ENCODE measurements at regions not wholly inside any gene's neighbourhood (a gene's known extent, or its start where the extent isn't known, plus 50 kb on each side); places are given as distances from the start of the nearest gene placed in this dataset.
"Not testable (repeated sequence)": the region's sequence is repeated elsewhere in the genome, so short reads cannot be mapped to it uniquely, and the experiment has no call there.

DNA sequence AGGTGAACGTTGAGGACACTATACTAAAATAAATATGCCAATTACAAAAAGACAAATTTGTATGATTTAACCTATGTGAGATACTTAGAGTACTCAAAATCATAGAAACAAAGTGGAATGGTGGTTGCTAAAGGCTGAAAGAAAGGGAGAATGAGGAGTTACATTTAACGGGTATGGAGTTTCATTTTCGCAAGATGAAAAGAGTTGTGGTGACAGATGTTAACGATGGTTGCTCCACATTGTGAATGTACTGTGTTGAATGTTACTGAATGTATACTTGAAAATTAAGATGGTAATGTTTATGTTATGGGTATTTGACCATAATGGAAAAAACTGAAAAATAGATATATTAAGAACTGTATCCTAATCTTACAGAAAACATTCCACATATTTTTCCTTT, 51.3 kb upstream of the MOCS2 start:
- DNase-seq, result no peak

DNA sequence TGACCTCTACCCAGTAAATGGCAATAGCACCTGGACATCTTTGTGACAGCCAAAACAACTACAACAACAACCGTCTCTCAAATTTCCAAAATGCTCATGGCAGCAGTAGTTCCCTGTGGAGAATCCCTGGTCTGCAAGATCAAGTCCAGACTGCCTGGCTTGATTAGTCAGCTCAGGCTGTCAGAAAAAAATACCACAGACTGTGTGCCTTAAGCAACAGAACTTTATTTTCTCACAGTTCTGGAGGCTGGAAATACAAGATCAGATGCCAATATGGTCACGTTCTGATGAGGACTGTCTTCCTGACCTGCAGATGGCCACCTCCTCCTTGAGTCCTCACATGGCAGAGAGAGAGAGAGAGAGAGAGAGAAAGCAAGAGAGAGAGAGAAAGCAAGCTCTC, 52.3 kb upstream of the MOCS2 start:
- DNase-seq, result no peak

DNA sequence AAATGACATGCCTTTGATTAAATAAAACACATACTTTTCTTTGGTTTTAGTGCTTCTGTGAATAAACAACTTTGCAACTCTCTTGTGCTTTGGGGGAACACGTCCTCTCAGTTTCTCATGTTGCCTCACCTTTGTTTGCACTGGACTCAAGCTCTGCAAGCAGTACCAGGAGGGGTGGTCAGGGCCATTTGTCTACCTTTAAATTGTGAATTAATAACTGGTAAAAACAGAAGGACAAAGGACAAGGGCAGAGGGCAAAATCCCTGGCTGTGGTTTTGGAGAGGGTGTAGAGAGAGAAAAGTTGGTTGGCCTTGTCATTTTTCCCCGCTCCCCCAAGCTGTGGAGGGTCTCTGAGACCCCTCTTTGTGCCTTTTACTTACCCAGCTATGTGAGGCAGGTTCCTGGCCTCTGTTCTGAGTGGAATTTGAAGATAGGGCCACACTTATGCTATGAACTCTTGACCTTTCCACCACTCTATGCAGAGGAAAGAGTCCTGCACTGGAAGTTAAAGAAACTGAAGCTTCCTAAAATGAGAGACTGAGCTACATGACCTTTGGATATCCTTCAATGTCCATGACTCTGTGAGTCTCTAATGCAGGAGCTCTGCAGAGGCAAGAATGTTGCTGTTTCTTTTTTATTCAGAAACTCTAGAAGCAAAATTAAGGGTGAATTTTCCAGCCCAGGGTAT, 55.1 kb upstream of the MOCS2 start:
- no peak for DNase-seq

DNA sequence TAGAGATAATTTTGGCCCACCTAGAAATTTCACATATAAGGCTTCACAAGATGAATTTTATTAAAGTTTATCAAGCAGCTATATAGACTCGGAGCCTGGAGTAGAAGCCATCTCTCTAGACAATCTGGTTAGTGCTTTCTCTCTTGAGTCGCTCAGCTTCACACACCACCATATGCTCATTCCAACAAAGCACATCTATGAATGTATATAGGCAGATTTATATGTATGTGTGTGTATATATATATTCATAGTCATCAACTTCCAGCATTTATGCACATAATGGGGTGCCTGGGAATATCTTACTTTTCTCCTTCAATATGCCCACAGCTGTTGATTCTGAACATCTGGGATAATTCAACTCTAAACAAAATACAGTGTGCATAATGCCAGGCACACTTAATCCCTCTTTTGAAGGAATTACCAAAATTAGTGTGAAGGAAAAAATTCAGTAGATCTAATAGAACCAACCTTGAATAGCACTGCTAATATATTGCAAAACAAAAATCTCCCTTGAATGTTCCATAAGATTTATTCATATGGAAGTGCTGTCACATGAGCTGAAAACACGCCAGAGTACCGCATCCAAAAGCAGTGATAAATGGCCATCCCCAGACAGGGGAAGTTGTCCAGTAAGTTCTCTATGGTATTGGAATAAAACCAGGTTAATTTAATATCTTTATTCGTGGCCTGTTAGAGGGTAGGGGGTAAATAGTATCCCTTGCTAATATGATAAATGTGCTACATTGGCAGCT, 56.0 kb upstream of the MOCS2 start:
- no peak for DNase-seq

DNA sequence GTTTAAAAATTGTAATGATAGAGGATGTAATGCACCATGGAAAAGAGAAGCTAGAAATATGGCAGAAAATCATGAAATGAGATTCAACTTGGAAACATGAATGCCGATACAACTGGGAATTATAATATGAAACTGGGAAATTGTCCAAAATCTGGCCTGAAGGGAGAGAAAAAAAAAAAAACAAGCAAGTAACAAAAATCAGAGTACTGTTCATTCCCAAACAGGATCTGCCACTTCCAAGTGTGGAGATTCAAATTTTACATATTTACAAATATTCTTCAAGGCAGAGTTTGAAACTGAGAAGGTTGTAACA, 56.6 kb upstream of the MOCS2 start:
- DNase-seq, result no peak

DNA sequence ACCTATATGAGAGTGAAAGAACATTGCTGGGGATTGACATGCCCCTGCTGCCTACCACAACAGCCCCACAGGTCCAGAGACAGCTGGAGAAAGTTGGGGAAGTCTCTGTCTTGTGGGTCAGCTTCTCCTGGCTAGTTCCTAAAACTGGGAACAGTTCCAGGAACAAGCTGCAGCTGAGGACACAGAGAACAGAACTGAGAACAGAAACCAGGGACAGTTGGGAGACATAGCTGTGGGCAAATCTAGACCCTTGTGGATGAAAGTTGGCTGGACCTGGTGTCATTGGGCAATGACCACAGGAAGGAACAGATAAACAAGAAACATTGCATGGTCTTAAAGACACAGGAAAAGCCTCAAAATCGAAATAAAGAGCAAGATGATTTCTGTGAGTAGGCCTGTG, 58.3 kb upstream of the MOCS2 start:
- peak; percentile 55 for DNase-seq

DNA sequence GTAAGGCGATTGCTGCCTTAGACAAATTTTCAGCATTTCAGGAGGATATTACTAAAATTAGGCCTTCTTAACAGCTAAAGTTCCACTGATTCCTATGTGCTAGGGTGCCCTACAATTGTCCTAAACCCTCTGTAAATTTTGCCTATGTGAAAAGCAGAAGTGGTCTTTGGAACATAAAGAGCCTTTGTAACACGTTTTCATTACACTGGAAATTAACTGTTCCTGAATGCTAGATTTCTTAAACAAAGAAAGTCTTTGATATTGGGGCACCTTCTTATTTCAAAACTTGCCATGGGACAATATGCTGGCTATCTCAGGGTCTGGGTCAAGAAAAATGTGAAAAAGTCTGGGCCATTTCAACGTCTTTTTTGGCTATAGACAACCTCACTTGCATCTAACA, 60.4 kb upstream of the MOCS2 start:
- DNase-seq, result no peak

DNA sequence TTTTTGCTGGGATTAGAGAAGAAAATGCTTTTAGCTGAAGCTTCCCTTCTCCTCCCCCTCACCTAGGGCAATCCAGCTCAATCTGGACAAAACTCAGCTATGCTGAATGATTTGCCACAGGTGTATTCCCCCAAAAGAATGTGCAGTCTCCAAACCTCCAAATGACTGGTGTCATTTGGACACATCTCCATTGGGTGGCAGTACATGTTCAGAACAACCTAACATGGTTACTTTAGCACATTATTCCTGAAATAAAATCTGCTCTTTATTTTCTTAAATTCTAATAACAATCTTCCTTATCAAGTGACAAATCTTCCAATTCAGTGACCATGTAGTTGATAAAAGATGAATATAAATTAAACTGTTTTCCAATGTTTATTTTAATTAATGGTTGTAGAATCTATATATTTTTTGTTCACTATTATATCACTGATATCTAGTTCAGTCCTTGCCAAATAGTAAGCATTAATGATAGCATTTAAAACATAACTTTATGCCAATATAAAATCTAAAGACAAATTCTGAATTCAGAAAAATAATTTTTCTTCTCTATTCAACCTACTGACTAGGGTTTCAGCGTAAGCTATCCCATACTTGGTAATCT, 61.3 kb upstream of the MOCS2 start:
- DNase-seq, result peak; percentile 28

DNA sequence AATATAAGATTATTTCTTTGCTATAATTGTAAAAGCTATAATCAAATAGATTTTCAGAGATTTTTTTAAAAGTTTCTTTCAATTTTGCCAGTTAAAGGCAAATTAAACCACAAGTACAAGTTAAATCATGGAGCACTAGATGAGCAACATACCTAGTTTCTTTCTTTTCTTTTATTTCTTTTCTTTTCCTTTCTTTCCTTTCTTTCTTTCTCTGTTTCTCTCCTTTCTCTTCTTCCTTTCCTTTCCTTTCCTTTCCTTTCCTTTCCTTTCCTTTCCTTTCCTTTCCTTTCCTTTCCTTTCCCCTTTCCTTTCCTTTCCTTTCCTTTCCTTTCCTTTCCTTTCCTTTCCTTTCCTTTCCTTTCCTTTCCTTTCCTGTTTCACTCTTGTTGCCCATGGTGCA, 62.5 kb upstream of the MOCS2 start:
- not testable (repeated sequence) for DNase-seq

DNA sequence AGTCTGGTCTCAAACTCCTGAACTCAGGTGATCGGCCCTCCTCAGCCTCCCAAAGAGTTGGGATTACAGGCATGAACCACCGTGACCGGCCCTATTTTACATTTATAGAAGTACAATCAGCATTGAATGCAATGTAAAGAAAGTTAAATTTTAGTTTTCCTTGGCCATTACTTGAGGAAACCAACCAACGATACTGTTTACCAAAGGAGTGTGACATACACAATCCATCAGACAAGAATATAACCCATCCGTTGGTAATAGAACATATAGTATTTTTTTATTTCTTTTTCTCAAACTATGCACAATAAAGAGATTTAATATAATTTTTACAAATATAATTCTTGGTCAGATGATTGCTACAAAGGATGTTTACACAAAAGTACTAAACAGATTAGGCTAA, 63.1 kb upstream of the MOCS2 start:
- DNase-seq, result no peak

DNA sequence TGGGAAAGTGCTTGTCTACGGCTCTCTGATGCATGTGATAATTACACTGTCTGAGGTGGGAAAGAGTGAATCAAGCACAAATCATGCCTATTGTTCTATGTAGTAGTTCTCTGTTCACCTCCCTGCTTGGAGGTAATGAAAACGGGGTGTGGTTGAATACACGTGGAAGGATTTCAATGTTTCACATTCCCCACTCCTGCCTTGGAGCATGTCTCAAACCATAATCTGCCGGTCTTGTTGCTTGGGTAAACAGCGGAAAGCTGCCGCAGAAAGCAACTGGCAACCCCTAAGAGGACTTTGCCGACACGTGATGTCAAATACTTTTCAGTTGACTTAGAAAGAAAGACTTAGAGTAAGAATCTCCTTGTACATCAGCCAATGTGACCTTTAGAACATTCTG, 63.5 kb upstream of the MOCS2 start:
- DNase-seq, result no peak

DNA sequence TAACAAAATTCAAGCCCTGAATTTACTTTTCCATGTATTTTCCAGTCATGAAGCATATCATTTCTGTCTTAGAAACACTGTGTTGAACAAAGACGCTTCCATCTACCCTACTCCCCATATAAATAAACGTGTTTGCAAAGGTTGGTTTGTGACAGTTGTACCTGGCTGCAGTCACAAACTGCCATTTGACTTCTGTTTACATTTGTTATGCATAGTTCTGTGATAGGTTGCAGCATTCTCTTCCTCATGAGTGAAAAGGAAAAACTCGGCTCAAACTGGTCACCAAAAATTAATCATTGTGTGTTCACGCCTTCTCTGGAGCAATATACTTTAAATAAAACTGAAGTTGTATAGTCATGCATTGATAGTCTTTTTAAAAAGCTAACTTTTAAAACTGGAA, 69.3 kb upstream of the MOCS2 start:
- no peak for DNase-seq

DNA sequence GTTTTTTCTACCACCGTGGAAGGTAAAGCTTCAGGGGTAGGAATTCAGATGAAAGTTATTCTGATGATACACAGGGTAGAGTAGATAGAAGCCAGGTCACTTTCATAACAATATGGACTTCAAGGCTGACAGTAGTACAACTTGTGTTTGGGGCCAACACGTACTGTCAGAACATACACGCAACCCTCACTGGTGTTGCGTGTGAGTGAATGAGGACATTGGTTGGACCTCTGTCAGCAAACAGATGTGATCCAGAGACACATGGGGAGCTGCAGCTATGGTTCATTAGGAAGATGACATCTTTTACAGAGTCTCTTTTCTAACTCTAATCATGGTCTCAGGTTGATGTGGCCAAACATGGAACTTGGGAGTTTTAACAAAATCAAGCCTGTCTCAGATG, 70.1 kb upstream of the MOCS2 start:
- DNase-seq, result no peak

DNA sequence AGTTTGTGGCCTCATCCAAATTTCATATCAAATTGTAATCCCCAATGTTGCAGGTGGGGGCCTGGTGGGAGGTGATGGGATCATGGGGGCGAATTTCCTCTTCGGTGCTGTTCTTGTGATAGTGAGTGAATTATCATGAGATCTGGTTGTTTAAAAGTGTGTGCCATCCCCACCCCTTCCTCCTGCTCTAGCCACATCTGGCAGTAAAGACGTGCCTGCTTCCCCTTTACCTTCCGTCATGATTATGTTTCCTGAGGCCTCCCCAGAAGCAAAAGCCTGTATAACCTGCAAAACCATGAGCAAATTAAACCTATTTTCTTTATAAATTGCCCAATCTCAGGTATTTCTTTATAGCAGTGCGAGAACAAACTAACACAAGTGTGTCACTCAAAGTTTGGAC, 71.0 kb upstream of the MOCS2 start:
- no peak for DNase-seq

DNA sequence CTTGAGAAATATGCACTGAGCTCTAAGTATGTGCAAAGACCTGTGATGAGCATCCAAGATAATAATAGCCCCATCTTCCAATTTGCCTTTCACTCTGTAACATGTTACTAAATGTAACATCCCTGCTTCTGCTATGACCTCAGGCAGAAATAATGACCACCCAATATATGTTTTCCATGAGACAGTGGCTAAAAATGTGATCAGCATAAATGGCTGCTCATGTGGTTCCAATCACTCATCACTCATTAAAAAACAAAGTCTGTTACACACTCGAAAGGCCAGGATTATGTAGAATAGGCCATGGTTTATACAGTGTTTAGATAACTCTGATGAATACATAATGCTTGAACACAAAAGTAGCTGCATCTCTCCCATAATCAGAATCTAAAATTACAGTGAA, 71.4 kb upstream of the MOCS2 start:
- no peak for DNase-seq

DNA sequence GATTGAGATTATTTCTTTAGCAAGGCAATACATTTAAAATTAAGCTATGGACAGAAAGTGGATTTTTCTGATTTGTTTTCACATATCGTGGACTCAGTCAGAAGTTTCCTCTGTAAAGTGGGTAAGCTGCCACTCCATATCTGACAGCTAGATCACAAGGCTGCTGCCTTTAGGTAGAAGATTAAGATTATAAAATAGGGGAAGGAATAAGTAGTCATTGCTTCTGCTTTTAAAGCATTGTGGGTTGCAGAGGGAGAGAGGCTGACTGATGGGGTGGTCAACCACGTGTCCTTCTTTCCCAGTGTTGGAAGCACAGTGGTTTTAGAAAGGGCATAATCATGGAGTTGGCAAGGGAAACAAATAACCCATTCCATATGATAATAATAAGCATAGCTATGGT, 74.3 kb upstream of the MOCS2 start:
- no peak for DNase-seq

DNA sequence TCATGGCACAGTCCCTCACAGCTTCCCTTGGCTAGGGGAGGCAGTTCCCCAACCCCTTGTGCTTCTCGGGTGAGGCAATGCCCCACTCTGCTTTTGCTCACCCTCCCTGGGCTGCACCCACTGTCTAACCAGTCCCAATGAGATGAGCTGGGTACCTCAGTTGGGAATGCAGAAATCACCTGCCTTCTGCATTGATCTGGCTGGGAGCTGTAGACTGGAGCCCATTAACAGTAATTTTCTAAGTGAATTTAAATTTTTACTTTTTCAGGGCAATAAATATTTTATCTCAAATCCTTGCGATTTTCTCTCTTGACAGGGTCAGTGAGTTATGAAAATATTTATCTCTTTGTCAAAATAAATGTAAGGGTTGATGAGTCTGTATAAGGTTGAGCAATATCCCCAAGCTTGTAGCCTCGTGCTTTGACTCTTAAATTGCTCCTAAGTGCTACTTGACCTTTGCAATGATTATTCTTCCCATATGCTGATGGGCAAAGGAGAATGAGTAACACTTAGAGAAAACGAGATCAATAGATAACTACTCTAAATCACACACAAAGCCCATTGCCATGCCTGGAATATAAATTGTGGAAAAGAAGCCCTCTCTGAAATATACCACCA, 82.1 kb upstream of the MOCS2 start:
- no peak for DNase-seq

DNA sequence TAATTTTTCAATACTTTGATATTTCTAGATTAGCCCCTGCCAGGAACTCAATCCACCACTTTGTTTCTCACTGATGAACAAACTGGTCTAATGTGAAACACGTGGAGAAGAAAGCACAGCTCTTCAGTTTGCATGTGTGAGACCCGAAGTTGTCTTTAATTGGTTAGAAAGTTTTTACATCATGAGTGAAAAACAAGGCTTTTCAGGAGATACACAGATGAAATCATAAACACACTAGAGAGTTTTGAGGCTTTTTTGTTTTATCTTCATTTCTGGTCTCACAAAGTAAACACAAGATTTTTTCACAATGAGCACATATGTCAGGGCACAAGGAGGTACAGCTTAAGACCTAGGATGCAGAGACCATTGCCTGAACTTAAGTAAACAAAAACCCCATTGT, 84.5 kb upstream of the MOCS2 start:
- DNase-seq, result no peak

DNA sequence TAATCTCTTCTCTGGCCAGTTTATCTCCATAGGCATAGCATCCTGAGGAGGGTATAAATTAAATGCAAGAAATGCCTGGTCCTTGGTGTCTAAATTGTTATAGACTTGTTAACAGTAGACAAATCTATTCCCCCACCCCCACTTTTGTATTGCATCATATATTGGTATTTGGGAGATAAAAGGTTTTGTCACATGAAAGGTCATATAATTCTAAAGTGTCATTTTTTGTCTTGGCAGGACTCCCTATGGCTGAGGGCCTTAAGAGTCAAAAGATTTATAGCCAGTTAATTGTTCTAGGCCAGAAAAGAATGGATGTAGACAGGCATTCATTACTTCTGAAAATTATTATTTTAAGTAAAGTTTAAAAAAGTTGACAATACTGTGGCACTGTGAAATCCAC, 90.3 kb upstream of the MOCS2 start:
- no peak for DNase-seq

DNA sequence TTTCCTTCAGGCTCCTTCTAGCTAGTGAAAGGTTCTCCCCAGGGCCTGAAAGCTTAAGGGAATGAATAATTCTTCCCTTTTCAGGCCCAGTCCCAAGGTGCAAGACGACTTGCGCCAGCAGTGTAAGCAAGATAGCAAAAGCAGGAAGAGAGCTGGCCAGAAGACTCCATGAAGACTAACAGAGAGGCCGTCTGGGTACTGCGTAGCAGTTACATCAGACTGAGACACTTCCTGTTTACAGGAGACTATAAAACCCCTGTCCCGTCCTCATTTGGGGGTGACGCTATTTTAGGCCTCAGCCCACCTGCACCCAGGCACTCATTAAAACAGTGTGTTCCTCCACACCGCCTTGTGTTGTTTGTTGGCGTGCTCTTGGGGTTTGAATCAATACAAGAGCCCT, 90.7 kb upstream of the MOCS2 start:
- DNase-seq, result no peak

DNA sequence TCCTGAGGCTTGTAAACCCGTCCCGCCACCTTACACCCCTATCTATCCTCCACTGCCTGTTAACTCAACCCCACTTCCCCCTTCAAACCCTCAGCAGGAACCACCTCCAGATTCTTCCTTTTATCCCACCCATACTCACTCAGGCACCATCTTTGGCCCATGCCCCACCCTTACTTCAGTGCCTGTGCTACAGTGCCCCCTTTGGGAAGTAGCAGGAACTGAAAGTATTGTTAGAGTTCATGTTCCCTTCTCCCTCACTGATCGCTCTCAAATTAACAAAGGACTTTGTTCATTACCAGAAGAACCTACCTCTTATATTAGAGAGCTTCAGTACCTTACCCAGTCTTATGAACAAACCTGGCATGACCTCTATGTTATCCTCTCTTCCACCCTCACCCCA, 92.2 kb upstream of the MOCS2 start:
- no peak for DNase-seq

DNA sequence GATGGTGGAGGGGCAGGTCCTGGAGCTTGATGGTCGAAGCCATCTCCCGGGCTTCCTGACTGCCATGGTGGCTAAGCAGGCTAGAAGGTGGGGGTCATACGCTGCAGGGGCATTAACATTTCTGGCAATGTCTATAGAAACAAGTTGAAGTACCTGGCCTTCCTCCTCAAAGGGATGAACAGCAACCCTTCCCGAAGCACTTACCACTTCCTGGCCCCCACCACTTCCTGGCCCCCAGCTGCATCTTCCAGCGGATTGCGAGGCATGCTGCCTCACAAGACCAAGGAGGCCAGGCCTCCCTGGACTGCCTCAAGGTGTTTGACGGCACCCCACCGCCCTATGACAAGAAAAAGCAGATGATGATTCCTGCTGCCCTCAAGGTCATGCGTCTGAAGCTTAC, 97.0 kb upstream of the MOCS2 start:
- DNase-seq, result no peak

DNA sequence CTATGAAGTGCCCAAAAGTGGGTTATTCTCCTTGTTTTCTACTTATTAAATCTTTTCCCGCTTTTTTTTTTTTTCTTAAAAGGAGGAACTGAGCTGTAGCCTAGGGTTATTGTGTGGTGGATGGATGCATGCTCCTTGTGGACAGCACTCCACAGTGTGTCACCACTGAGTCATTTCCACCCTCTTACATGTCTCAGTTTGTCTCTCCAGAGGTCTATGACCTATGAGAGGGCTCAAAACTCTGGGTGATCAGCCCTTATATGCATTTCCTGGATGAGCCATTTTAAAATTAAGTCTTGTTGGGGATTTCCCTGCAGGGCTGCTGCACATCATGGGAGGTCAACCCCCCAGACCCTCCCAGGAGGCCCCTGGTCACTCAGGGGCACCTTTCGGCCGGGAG, 102.2 kb upstream of the MOCS2 start:
- DNase-seq, result peak; percentile 10

DNA sequence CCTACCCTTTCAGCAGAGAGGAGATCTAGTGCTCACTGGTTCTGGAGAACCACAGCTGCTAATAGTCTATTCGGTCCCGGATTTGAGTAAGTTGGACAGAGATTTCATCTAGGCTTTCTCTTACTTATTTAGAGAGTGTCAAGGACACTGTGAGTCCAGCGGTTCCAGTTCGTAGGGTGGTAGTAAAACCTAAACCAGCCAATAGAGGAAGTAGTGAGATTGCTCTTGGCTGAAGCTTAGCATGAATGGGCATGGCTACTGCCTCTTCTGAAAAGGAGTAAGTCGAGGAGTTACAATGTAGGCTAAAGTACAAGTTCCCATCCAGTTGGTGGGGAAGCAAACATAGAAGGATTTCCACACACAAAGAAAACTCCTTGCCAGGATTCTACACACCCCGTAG, 109.6 kb upstream of the MOCS2 start:
- DNase-seq, result no peak

All from suppressor macrophage treated with lipopolysaccharide for 4 hours (primary cell).